H7 (cell line): ENCODE measurements at regions not wholly inside any gene's neighbourhood (a gene's known extent, or its start where the extent isn't known, plus 50 kb on each side); places are given as distances from the start of the nearest gene placed in this dataset.
"Not testable (repeated sequence)": the region's sequence is repeated elsewhere in the genome, so short reads cannot be mapped to it uniquely, and the experiment has no call there.

ENCODE experiments used
- DNase-seq: peaks from one replicate; pipeline ENCODE4 v3.0.0; 2012
- H3K27me3 ChIP-seq: 2 replicates; pipeline ENCODE4 v1.6.0; 2011; ENCODE audit warnings: mild to moderate bottlenecking, low read length; ENCODE audit not compliant: control insufficient read depth, insufficient read depth
- H3K36me3 ChIP-seq: replicated peaks from 2 replicates; pipeline ENCODE4 v1.5.1; 2011; ENCODE audit warnings: low read length; ENCODE audit not compliant: control insufficient read depth, insufficient read depth
- H3K4me3 ChIP-seq: 2 replicates; pipeline ENCODE4 v1.5.1; 2011; ENCODE audit warnings: low read depth, mild to moderate bottlenecking, control low read depth, low read length, moderate library complexity; ENCODE audit not compliant: insufficient read depth

DNA sequence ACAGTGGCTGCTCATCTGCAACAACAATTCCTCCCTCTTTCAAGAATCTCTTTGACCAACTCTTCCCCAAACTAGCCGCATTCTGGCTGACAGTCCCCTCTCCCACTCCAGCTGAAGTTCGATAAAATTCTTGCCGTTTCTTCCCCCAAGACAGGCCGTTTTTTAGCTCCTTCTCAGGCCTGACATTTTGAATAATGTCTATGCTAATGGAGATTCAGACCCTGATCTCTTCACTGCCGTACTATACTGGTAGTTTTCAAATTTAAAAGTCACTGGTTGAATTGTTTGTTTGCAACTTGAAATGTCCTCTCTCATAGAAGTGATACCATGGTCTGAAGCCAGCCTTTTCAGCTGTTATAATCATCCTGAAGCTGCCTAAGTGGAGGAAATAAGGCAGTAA is 65.9 kb upstream of the AMN1 start:
- DNase-seq = peak; percentile 22
- H3K27me3 ChIP-seq = no peaks in the 10 kb centered on the region
- H3K36me3 ChIP-seq = no peaks in the 10 kb centered on the region
- no peak overlapping the region for H3K4me3 ChIP-seq

- not testable (repeated sequence) for H3K36me3 ChIP-seq, DNase-seq
Observed at GRCh38 chr12:31791265-31791664, 62.4 kb upstream of the AMN1 start.

DNA sequence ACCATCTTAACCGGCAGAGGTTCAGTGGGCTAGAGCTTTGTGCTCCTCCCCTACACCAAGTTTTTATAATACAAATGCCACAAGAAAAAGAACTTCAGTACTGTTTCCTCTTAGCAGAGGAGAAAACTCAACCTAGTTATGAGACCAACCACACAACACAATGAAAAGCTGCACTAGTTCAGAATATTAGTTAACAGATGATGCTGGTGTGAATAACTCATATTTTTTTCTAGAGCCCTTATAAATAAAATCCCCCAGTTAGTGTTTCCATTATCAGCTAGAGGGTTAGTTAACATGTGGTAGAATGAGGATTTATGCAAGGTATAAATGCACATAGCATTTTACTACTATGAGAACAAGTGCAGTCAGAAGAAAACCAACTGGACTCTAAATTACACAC is 61.9 kb upstream of the AMN1 start:
- Histone ChIP-seq H3K27me3 (no peaks in the 10 kb centered on the region), H3K36me3 (no peaks in the 10 kb centered on the region), H3K4me3 (no peak overlapping the region)
- no peak for DNase-seq

More at GRCh38 chr12:31791265-31791664, 62.4 kb upstream of the AMN1 start:
- H3K27me3 ChIP-seq, H3K4me3 ChIP-seq: not testable (repeated sequence)

- H3K27me3 ChIP-seq = no peaks in the 10 kb centered on the region
- H3K4me3 ChIP-seq = no peak overlapping the region
- H3K36me3 ChIP-seq = no peaks in the 10 kb centered on the region
- no peak for DNase-seq
Observed at GRCh38 chr12:31785318-31785717, 56.5 kb upstream of the AMN1 start.

DNA sequence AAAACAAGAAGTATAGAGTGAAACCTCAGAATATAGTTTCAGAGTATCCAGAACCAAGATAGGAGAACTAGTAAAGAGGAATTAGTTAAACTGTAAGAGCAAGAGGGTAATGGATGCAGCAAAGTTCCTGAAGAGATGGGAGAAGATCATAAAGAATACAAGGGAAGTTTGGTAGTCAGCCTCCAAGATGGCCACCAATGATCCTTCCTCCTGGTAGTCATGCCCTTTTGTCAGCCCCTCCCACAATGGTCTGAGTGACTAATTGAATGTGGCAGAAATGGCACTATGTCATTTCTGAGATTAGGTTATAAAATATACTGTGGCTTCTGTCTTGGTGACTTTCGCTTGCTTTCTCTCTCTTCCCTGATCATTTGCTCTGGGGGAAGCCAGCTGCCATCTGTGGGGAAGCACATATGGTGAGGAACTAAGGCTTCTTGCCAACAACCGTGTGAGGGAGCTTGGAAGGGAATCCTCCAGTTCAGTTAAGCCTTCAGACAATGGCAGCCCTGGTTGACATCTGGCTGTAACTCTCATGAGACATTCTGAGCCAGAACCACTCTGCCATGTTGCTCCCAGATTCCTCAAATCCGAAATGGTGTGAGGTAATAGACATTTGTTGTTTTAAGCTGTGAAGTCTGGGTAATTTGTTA is 55.3 kb upstream of the AMN1 start:
- H3K27me3 ChIP-seq = no peaks in the 10 kb centered on the region
- H3K4me3 ChIP-seq = no peak overlapping the region
- DNase-seq = no peak
- no peaks in the 10 kb centered on the region for H3K36me3 ChIP-seq

DNA sequence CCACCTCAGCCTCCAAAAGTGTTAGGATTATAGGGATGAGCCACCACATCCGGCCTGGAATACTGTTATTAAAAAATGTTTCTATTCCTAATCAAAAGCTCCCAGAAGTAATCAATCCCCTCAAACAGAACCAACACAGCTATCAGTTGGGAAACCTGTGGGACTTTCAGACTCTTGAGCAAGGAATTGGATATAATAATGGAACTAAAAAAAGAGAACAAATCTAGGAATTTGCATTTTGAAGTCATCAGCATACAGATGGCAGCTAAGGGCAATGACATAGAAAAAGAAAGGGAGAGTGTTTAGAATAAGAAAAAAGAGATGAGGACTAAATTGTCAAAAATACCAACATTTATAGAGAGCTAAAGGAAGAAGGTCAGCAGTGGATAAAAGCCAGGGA is 54.7 kb upstream of the AMN1 start:
- no peaks in the 10 kb centered on the region for H3K36me3 ChIP-seq
- DNase-seq = no peak
- H3K4me3 ChIP-seq = no peak overlapping the region
- H3K27me3 ChIP-seq = no peaks in the 10 kb centered on the region

- peak; percentile 38 for DNase-seq
- Histone ChIP-seq H3K27me3 (no peaks in the 10 kb centered on the region), H3K4me3 (no peak overlapping the region), H3K36me3 (no peaks in the 10 kb centered on the region)
Observed at GRCh38 chr12:31781894-31782540, 53.2 kb upstream of the AMN1 start.

DNA sequence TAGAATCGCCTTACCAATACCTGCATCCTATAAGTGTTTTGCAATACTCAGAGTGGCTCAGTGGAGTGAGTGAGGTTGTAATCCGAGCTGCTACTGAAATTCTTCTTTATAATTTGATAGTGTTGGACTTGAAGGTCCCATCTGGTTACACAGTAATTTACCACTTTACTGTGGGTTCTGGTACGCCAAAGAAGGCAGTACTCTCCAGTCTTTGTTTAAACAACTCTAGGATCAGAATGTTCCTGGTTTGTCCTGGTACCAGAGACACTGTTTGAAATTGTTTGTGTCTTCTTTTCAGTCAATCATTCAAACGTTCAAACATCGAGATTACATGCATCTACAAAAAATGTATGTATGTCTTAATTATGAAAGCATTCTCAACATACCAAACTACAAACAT is 51.3 kb upstream of the AMN1 start:
- no peaks in the 10 kb centered on the region for H3K27me3 ChIP-seq
- H3K36me3 ChIP-seq = no peaks in the 10 kb centered on the region
- DNase-seq = no peak
- no peak overlapping the region for H3K4me3 ChIP-seq

DNA sequence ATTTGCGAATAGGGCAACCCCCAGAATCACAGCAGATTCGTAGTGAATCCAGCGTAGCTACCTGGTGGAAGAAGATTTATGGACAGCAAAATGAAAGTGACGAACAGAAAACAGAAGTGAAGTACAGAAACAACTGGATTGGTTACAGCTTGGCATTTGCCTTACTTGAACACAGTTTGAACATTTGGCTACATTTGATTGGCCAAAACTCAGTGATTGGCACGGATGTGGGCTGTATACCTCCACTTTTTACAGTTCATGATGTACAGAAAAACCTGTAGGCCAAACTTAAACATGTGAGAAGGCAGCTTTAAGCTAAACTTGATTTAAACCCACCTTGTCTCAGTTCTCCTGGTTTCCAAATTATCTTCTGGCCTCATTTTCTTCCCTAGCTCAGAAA is 49.9 kb upstream of the AMN1 start:
- H3K36me3 ChIP-seq = no peaks in the 10 kb centered on the region
- DNase-seq = no peak
- H3K27me3 ChIP-seq = no peaks in the 10 kb centered on the region

More for the DNA sequence above, 49.9 kb upstream of the AMN1 start:
- no peak overlapping the region for H3K4me3 ChIP-seq
